ENCODE measurements at regions not wholly inside any gene's neighbourhood (a gene's known extent, or its start where the extent isn't known, plus 50 kb on each side); places are given as distances from the start of the nearest gene placed in this dataset.

GRCh38 chr4:66300336-66300934 lies 630.1 kb upstream of the EPHA5 start:
- no peak for TF ChIP-seq CTCF (IDR thresholded peaks at IDR 0.05; ENCODE audit: insufficient read depth, low read depth, low read length)
- no peak for TF ChIP-seq EZH2 (IDR thresholded peaks at IDR 0.05; ENCODE audit: insufficient read depth, low read length)

All from astrocyte (in vitro differentiated cells and primary cell).